Ascending aorta (tissue), 2 donors: ENCODE measurements at regions not wholly inside any gene's neighbourhood (a gene's known extent, or its start where the extent isn't known, plus 50 kb on each side); places are given as distances from the start of the nearest gene placed in this dataset.
"Not testable (repeated sequence)": the region's sequence is repeated elsewhere in the genome, so short reads cannot be mapped to it uniquely, and the experiment has no call there.

Experiments
- DNase-seq, 2 donors: peaks; one replicate each; pipeline ENCODE4 v3.0.0-alpha.2; 2019; ENCODE audit warnings: low spot score in 2 of 2
- H3K27ac ChIP-seq, 2 donors: fragments of 200-600 bp; sonication (generic); one replicate each; pipeline ENCODE4 v1.5.1; 2016 to 2017; ENCODE audit warnings: mild to moderate bottlenecking in 1 of 2
- H3K27me3 ChIP-seq: fragments of 200-600 bp; sonication (generic); one replicate; pipeline ENCODE4 v1.5.1; 2017
- H3K36me3 ChIP-seq, 2 donors: fragments of 200-600 bp; sonication (generic); one replicate each; pipeline ENCODE4 v1.5.1; 2016
- H3K4me1 ChIP-seq, 2 donors: fragments of 200-600 bp; sonication (generic); one replicate each; pipeline ENCODE4 v1.5.1; 2016 to 2017; ENCODE audit warnings: mild to moderate bottlenecking in 1 of 2
- H3K4me3 ChIP-seq, 2 donors: fragments of 200-600 bp; sonication (generic); one replicate each; pipeline ENCODE4 v1.5.1; 2016 to 2017; ENCODE audit warnings: mild to moderate bottlenecking in 1 of 2
- H3K9me3 ChIP-seq, 2 donors: fragments of 200-600 bp; sonication (generic); one replicate each; pipeline ENCODE4 v1.5.1; 2016
- intact Hi-C: fragments of 100-400 bp; cut with DNase I; formaldehyde crosslinking; loops from one replicate; pipeline ENCODE4 v1.15.1; 2023
- TF ChIP-seq, protein P1 (sequence below), 3 experiments: fragments of 200-600 bp in 2 of 3; fragments of 450-650 bp in 1 of 3; sonication (generic) in 2 of 3; IDR thresholded peaks; one replicate each; pipeline ENCODE4 v1.5.1; 2016 to 2019; ENCODE audit warnings: antibody characterized with exemption in 3 of 3, mild to moderate bottlenecking in 1 of 3, moderate library complexity in 1 of 3

- Histone ChIP-seq H3K4me1 (no peaks in the 10 kb centered on the region), H3K27me3 (no peaks in the 10 kb centered on the region), H3K9me3 (no peaks in the 10 kb centered on the region), H3K27ac (no peak overlapping the region), H3K36me3 (no peaks in the 10 kb centered on the region), H3K4me3 (no peak overlapping the region)
- intact Hi-C loops = no loop called here
- TF ChIP-seq, protein P1, sequence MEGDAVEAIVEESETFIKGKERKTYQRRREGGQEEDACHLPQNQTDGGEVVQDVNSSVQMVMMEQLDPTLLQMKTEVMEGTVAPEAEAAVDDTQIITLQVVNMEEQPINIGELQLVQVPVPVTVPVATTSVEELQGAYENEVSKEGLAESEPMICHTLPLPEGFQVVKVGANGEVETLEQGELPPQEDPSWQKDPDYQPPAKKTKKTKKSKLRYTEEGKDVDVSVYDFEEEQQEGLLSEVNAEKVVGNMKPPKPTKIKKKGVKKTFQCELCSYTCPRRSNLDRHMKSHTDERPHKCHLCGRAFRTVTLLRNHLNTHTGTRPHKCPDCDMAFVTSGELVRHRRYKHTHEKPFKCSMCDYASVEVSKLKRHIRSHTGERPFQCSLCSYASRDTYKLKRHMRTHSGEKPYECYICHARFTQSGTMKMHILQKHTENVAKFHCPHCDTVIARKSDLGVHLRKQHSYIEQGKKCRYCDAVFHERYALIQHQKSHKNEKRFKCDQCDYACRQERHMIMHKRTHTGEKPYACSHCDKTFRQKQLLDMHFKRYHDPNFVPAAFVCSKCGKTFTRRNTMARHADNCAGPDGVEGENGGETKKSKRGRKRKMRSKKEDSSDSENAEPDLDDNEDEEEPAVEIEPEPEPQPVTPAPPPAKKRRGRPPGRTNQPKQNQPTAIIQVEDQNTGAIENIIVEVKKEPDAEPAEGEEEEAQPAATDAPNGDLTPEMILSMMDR (IDR thresholded peaks at IDR 0.05) = no peak
- no peak for DNase-seq
These were observed 276.5 kb downstream of the SH2D4B start for GRCh38 chr10:80814147-80814652.

DNA sequence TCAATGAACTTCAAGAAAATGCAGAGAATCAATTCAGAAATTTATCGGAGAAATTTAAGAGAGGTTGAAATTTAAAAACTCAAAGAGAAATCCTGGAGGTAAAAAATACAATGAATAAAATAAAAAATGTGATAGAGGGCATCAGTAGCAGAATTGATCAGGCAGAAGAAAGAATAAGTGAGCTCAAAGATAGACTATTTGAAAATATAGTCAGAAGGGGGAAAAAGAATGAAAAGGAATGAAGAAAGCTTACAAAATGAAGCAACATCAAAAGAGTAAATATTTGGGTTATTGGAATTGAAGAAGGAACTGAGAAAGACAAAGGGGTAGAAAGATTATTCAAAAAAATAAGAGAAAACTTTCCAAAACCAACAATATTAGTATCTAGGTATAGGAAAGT is 291.4 kb downstream of the SH2D4B start:
- Histone ChIP-seq H3K9me3 (peaks cover 5 to 13% of the 10 kb centered on the region in 2 donors), H3K4me3 (no peak overlapping the region), H3K27me3 (no peaks in the 10 kb centered on the region), H3K27ac (no peak overlapping the region), H3K36me3 (no peaks in the 10 kb centered on the region), H3K4me1 (no peaks in the 10 kb centered on the region)
- TF ChIP-seq, protein P1 (IDR thresholded peaks at IDR 0.05) = no peak
- intact Hi-C loops = no loop called here
- DNase-seq = no peak

DNA sequence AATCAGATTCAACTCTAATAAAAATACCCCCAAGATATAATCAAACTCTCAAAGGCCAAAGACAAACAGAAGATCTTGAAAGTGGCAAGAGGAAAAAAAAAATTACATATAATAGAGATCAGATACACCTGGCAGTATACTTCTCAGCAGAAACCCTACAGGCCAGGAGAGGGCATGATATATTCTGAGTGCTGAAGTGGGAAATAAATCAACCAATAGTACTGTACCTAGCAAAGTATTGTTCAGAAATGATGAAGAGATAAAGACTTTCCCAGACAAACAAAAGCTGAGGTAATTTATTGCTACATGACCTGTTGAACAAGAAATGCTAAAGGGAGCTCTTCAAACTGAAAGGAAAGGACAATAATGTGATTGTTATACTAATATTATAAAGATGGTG is 291.9 kb downstream of the SH2D4B start:
- TF ChIP-seq, protein P1 (IDR thresholded peaks at IDR 0.05) = no peak
- H3K4me1 ChIP-seq = no peaks in the 10 kb centered on the region
- H3K4me3 ChIP-seq = no peak overlapping the region
- H3K9me3 ChIP-seq = peaks cover 5 to 13% of the 10 kb centered on the region in 2 donors
- no peak for DNase-seq
- no peak overlapping the region for H3K27ac ChIP-seq
- H3K36me3 ChIP-seq = no peaks in the 10 kb centered on the region
- H3K27me3 ChIP-seq = no peaks in the 10 kb centered on the region
- intact Hi-C loops = no loop called here

DNA sequence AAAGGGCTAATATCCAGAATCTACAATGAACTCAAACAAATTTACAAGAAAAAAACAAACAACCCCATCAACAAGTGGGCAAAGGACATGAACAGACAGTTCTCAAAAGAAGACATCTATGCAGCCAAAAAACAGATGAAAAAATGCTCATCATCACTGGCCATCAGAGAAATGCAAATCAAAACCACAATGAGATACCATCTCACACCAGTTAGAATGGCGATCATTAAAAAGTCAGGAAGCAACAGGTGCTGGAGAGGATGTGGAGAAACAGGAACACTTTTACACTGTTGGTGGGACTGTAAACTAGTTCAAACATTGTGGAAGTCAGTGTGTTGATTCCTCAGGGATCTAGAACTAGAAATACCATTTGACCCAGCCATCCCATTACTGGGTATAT is 295.0 kb downstream of the SH2D4B start:
- H3K27me3 ChIP-seq, H3K27ac ChIP-seq, DNase-seq, H3K4me1 ChIP-seq, intact Hi-C loops, H3K36me3 ChIP-seq, H3K4me3 ChIP-seq: not testable (repeated sequence)
- H3K9me3 ChIP-seq = peaks cover 5 to 13% of the 10 kb centered on the region in 2 donors

GRCh38 chr10:80855348-80855971 is 317.8 kb downstream of the SH2D4B start:
- DNase-seq = no peak
- H3K27ac ChIP-seq = no peak overlapping the region
- TF ChIP-seq, protein P1 (IDR thresholded peaks at IDR 0.05) = no peak

GRCh38 chr10:80856186-80856585 is 318.5 kb downstream of the SH2D4B start:
- Histone ChIP-seq H3K27me3 (no peaks in the 10 kb centered on the region), H3K36me3 (no peaks in the 10 kb centered on the region), H3K9me3 (no peaks in the 10 kb centered on the region), H3K27ac (no peak overlapping the region), H3K4me3 (no peak overlapping the region), H3K4me1 (no peaks in the 10 kb centered on the region)
- intact Hi-C loops = no loop called here
- no peak for DNase-seq
- TF ChIP-seq, protein P1 (IDR thresholded peaks at IDR 0.05) = no peak

More at GRCh38 chr10:80855348-80855971, 317.8 kb downstream of the SH2D4B start:
- Histone ChIP-seq H3K27me3 (no peaks in the 10 kb centered on the region), H3K4me3 (no peak overlapping the region), H3K4me1 (no peaks in the 10 kb centered on the region), H3K36me3 (no peaks in the 10 kb centered on the region), H3K9me3 (no peaks in the 10 kb centered on the region)
- intact Hi-C loops = no loop called here

- H3K4me1 ChIP-seq, H3K4me3 ChIP-seq, H3K9me3 ChIP-seq, DNase-seq, intact Hi-C loops, H3K27ac ChIP-seq, H3K36me3 ChIP-seq, H3K27me3 ChIP-seq: not testable (repeated sequence)
These were observed 321.6 kb downstream of the SH2D4B start for GRCh38 chr10:80859279-80859678.
